SKM-1 treated with dmso at 0.1 percent for 144 hours (cell line): ENCODE measurements at regions not wholly inside any gene's neighbourhood (a gene's known extent, or its start where the extent isn't known, plus 50 kb on each side); places are given as distances from the start of the nearest gene placed in this dataset.

Experiments
- DNase-seq: peaks from one replicate; lab custom pipeline; 2025; ENCODE audit not compliant: unreplicated experiment; lab: John Stamatoyannopoulos, UW

- DNase-seq, result no peak
These were observed 804.6 kb upstream of the CXADR start for GRCh38 chr21:16708101-16708835.

GRCh38 chr21:16709866-16710550 is 802.8 kb upstream of the CXADR start:
- DNase-seq, result no peak

DNA sequence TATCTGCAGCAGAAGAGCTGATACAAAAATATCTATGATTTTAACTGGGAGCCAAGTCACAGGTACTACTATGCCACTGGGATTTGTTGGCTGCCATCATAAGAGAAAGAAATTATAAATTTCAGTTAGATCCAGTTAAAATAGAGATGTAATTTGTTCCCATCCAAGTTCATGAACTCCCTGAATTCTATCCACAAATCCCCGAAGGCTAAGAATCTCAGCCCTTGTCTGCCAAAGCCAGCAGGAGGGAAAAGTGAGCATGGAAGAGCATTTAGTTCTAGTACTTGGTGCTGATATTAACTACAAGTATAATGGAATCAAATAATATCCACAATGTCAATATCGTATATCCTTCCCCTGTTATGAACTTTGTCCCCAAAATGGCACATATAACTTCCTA is 801.1 kb upstream of the CXADR start:
- no peak for DNase-seq

DNA sequence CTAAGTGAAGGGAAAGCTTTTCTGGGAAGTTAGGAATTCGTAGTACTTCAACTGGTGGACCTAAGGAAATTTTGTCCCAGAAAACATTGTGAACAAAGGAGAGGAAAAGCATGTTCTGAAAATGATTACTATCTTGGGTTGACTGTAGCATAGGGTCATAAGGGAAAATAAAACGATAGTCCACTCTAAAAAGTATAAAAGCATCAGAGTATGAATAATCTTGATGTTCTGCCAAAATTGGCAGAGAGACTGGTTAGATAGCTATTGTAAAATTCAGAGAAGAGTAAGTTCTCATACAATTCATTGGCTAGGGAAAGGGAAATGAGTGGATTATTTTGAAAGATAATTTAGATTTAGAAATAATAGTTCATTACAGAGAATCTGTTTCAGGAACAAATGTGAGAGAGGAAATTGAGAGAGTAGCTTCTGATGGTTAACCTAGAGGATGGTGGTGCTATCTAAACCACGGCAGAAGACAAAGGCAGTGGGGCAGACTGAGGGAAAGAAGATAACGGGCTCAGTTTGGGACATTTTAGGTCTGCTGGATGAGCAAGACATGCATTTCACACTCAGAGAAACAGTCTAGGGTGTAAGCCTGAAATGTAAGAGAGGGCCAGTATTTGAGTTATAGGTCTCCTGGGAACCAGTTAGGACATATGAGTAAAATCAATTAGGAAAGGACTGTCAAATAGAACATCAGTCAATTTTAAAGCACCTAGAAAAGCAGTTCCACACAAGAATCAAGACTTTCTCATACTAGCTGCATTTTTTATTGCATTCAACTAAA is 799.3 kb upstream of the CXADR start:
- no peak for DNase-seq

DNA sequence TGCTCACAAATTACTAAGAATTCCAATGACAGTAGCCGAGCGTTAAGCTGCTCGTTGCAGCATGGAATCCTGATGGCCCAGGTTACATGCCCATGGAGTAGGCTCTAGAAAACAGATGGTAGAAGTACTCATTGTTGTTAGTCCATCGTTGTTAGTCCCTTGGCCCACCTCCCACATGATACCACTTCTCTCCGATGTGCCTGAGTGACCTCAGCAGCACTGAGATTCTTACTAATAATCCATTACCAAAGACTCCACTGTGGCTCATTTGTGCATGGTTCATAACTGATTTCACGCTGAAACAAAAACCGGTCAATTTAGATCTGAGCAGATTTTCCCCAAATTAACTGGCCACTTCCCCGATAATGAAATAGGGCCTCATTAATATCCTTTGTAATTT is 772.3 kb upstream of the CXADR start:
- no peak for DNase-seq

GRCh38 chr21:16741141-16741665 is 771.6 kb upstream of the CXADR start:
- DNase-seq, result no peak

GRCh38 chr21:16742131-16742641 is 770.7 kb upstream of the CXADR start:
- DNase-seq, result no peak

GRCh38 chr21:16742741-16743140 is 770.1 kb upstream of the CXADR start:
- no peak for DNase-seq

DNA sequence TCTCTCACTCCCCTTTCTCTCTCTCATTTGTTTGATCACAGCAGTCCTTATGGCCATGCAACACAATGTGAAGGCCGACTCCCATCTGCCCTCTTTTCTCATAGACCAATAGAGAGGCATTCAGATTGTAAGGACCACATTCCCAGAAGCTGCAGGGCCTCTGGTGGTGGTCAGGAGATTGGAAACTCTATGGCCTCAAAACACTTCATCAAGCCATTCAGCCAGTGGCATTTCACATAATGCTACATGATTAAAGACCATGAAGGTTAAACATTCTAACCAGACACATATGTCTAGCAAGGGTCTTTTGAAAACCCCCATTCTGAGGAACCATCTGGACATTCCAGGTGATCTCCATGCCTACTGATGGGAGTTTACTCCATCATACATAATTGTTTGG is 769.5 kb upstream of the CXADR start:
- DNase-seq, result no peak

DNA sequence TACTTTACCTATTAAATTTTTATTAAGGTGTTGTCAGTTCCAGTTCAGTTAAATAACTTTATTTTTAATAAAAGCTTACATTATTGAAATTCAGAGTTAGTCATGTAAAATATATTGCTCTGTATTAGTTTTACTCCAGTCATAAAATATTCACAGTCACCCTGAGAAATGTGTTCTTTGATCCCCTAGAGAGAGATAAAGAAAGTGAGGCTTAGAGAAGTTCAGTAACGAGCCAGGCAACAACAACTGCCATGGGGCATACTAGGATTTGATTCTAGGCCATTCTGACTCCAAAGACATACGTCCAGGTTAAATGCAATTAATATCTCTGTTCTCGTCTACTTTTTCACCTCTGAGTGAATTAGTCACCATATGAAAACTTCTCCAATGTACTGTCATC is 761.9 kb upstream of the CXADR start:
- no peak for DNase-seq

DNA sequence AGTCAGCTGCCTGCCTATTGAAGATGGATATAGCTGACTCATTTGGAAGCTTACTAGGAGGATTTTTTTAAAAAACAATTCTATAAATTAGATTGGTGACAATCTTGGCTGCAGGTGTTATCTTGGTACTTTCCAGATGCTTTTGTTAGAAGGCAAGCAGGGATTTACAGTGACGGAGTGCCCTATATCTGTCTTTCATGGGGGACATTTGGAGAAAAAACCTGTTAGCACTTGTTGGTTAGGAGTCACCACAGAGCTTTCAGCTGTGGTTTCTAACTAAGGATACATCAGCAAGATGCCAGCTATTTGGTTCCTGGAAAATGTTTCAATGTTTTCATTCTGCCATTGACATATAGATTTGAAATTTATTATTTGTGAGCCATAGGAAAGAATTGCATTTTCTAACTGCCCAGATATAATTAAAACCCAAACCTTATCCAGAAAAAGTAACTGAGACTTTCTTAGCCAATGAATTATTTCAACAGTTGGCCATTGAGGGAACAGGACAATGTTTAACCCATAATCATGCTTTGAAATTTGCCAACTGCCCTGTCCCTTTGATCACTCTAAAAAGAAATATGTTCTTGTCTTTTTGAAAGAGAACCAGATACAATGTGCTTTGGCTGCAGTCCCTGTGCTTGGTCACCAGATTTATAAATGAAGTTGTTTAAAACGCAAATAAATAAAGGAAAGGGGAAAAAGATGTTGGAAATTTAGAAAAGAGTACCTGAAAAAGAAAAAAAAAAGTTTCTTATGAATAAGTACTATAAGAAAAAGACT is 761.0 kb upstream of the CXADR start:
- DNase-seq, result no peak

- DNase-seq, result no peak
These were observed 760.4 kb upstream of the CXADR start for GRCh38 chr21:16752475-16752857.

- no peak for DNase-seq
These were observed 757.8 kb upstream of the CXADR start for GRCh38 chr21:16755061-16755460.

DNA sequence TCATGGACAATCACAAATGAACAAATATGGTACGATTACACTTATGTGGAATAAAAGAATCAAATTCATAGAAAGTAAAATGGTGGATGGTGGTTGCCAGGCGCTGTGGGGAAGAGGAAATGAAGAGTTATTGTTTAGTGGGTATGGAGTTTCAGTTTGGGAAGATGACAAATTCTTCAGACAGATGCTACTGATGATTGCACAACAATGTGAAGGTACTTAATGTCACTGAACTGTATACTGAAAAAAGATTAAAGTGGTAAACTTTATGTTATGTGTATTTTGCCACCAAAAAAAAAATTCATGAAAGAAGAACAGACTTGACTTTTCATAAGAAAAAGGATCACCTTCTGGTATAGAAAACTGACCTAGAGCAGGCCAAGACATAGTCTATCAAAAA is 745.6 kb upstream of the CXADR start:
- no peak for DNase-seq

DNA sequence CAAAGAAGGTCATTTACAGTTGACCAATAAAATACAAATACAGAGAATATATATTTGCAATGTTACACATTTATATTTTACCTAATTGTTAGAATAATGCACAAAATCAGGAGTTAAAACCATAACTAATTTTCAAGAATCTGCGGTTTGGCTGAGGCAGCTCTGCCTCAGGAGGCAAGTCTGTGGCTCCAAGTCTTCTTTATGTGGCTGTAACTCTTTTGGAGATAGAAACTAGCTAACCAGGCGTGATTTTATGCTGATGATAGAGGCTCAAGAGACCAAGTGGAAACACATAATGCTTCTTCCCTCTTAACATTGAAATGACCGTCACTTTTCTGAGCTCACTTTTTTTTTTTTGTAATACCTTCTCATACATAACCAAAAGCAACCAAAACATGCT is 744.7 kb upstream of the CXADR start:
- no peak for DNase-seq

DNA sequence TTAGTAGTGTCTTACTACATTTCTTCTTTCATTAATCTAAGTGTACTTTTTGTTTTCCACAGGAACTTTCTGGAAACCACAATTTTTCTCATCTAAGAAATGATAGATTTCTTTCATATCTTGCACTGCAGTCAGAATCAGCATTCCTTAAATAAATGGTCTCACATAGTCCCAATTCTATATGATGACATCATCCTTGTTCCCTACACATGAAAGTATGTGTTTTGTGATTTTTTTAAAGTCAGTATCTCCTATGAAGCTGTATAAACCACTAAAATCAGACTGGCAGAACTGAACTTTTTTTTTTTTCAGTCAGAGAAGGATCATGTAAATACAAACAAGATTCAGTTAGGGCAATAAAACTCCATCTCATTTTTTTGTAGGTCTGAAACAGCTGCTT is 742.6 kb upstream of the CXADR start:
- no peak for DNase-seq

DNA sequence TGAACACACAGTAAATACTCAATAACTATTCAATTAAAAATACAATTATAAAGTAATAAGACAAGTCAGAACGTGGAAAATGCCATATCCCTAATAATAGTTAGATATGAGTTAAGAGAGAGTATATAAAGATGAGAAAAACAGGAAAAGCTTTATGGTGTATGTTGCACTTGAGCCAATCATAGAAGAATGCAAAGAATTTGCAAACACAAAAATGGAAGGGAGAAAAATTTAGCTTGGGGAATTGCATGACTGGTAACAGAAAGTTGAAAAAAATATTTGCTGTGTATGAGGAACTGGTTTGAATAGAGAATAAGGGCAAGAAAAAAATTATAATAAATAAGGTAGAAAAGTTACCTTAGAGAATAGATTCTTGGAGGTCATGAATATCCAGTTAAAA is 739.6 kb upstream of the CXADR start:
- DNase-seq, result no peak

GRCh38 chr21:16775076-16775475 is 737.8 kb upstream of the CXADR start:
- DNase-seq, result no peak

DNA sequence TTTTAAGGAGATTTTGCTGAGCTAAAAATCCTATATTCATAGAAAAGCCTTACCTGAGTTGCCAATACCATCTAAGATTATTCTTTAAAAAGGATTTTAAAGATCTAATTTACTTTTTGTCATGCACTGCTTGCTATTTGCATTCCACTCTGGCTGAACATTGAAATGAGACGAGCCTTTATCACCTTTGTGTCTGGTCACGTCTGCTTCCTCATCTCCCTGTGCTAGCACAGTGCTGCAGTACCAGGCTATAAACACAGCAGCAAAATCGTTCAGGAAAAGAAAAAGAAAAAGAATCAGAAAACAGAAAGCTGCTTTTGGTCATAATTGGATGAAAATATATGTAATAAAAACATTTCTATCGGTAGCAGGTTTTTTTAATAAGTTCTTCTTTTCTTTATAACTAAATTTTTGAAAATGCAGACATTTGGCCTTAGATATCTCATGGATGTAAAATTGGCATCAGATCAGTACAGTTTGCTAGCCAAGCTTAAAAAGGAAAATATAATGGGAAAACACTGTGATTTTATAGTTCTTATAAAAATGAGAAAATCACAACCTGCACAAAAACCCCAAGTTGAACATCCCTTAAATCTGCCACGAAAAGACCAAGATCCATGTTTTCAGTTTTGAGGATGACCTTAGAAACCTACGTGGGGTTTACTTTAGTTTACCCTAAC is 735.7 kb upstream of the CXADR start:
- DNase-seq, result no peak

- DNase-seq, result no peak
These were observed 724.3 kb upstream of the CXADR start for GRCh38 chr21:16788584-16788983.
